GM12865 (cell line): ENCODE measurements at regions not wholly inside any gene's neighbourhood (a gene's known extent, or its start where the extent isn't known, plus 50 kb on each side); places are given as distances from the start of the nearest gene placed in this dataset.

Experiments
- DNase-seq: peaks from one replicate; pipeline ENCODE4 v3.0.0; 2010; ENCODE audit warnings: low read depth
- H3K4me3 ChIP-seq: 2 replicates; pipeline ENCODE4 v1.5.1; 2011; ENCODE audit warnings: mild to moderate bottlenecking, low read depth, low read length, control low read depth
- CTCF ChIP-seq: IDR thresholded peaks from 2 replicates; pipeline ENCODE4 v1.5.1; 2011; ENCODE audit warnings: low read length, control low read depth, low read depth, inconsistent platforms; ENCODE audit not compliant: insufficient read depth; ENCODE audit errors: missing control alignments

DNA sequence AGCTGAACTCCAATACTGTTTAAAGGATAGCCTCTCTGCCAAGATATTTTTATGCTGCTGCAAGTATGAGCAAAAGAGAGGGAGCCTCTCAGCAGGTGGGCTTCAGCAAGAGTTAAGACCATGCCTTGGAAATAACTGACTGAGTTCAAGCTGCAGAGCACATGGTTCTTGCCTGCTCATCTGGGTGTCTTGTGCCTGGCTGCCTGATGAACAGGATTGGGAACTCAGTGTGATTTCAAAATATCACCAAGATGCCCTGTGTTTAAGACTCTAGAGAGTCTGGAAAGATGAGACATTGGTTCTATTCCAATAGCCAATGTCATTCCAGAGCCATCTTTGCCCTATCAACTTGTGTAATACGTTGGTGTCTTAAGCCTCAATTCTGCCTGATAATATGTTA is 147.5 kb upstream of the VEPH1 start:
- DNase-seq: no peak
- no peak overlapping the region for H3K4me3 ChIP-seq
- no peak for TF ChIP-seq CTCF

- DNase-seq: no peak
- no peak overlapping the region for H3K4me3 ChIP-seq
- TF ChIP-seq CTCF: no peak
Observed at GRCh38 chr3:157650172-157650571, 147.0 kb upstream of the VEPH1 start.

DNA sequence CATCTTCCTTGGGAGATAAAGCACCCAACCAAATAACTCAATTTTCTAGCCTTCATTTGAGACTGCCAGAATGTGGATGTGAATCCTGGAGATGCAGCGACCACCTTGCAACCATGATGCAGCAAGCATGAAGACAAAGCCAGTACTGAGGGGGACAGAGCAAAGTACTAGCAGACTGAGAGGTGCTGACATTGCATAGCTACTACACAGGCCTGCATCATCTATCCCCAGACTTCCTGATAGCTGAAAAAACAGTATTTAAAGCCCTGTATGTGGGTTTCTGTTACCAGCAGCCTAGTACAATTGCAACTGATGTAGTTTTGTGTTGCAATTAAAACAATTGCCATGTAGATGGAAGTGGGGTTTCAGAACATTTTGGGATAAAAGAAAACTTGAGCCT is 146.3 kb upstream of the VEPH1 start:
- H3K4me3 ChIP-seq: no peak overlapping the region
- TF ChIP-seq CTCF: no peak
- DNase-seq: no peak

GRCh38 chr3:157647820-157648219 is 144.6 kb upstream of the VEPH1 start:
- TF ChIP-seq CTCF: no peak
- DNase-seq: no peak
- no peak overlapping the region for H3K4me3 ChIP-seq

GRCh38 chr3:157639756-157640426 is 136.7 kb upstream of the VEPH1 start:
- TF ChIP-seq CTCF: no peak
- DNase-seq: no peak
- no peak overlapping the region for H3K4me3 ChIP-seq

- DNase-seq: no peak
- no peak for TF ChIP-seq CTCF
- no peak overlapping the region for H3K4me3 ChIP-seq
Observed at GRCh38 chr3:157637866-157638265, 134.7 kb upstream of the VEPH1 start.

GRCh38 chr3:157633241-157633640 is 130.0 kb upstream of the VEPH1 start:
- TF ChIP-seq CTCF: no peak
- DNase-seq: no peak

More at GRCh38 chr3:157633241-157633640, 130.0 kb upstream of the VEPH1 start:
- H3K4me3 ChIP-seq: no peak overlapping the region
